GM23248 (cell line): ENCODE measurements at regions not wholly inside any gene's neighbourhood (a gene's known extent, or its start where the extent isn't known, plus 50 kb on each side); places are given as distances from the start of the nearest gene placed in this dataset.

ENCODE experiments used
- DNase-seq: peaks from one replicate; pipeline ENCODE4 v3.0.0-alpha.2; 2015
- H2AFZ ChIP-seq: fragments of 200-600 bp; sonication (generic); 2 replicates; pipeline ENCODE4 v1.6.1; 2016; ENCODE audit warnings: antibody characterized with exemption
- H3F3A ChIP-seq: fragments of 200-600 bp; sonication (generic); 2 replicates; pipeline ENCODE4 v1.6.1; 2016; ENCODE audit warnings: mild to moderate bottlenecking, antibody characterized with exemption, mixed run types; ENCODE audit not compliant: insufficient read depth
- H3K27ac ChIP-seq: fragments of 200-600 bp; sonication (generic); 2 replicates; pipeline ENCODE4 v1.5.1; 2016; ENCODE audit warnings: mild to moderate bottlenecking
- H3K27me3 ChIP-seq: fragments of 200-600 bp; sonication (generic); replicated peaks from 2 replicates; pipeline ENCODE4 v1.6.1; 2016; ENCODE audit warnings: mild to moderate bottlenecking; ENCODE audit not compliant: insufficient read depth
- H3K36me3 ChIP-seq: fragments of 200-600 bp; sonication (generic); 2 replicates; pipeline ENCODE4 v1.6.1; 2016; ENCODE audit warnings: low read depth, mild to moderate bottlenecking
- H3K4me1 ChIP-seq: fragments of 200-600 bp; sonication (generic); 2 replicates; pipeline ENCODE4 v1.6.1; 2016; ENCODE audit warnings: mild to moderate bottlenecking; ENCODE audit not compliant: insufficient read depth
- H3K4me2 ChIP-seq: fragments of 200-600 bp; sonication (generic); one replicate; pipeline ENCODE4 v1.6.1; 2016; ENCODE audit warnings: mild to moderate bottlenecking; ENCODE audit not compliant: unreplicated experiment
- H3K4me3 ChIP-seq: fragments of 200-600 bp; sonication (generic); 2 replicates; pipeline ENCODE4 v1.5.1; 2016; ENCODE audit warnings: mild to moderate bottlenecking
- H3K79me2 ChIP-seq: fragments of 200-600 bp; sonication (generic); 2 replicates; pipeline ENCODE4 v1.6.1; 2016; ENCODE audit warnings: mild to moderate bottlenecking; ENCODE audit not compliant: insufficient read depth
- H3K9ac ChIP-seq: fragments of 200-600 bp; sonication (generic); 2 replicates; pipeline ENCODE4 v1.6.1; 2016; ENCODE audit warnings: mild to moderate bottlenecking
- H3K9me2 ChIP-seq: fragments of 200-600 bp; sonication (generic); 2 replicates; pipeline ENCODE4 v1.6.1; 2016; ENCODE audit warnings: mixed run types, mild to moderate bottlenecking, moderate library complexity; ENCODE audit not compliant: insufficient read depth
- H3K9me3 ChIP-seq: fragments of 200-600 bp; sonication (generic); one replicate; pipeline ENCODE4 v1.6.1; 2017; ENCODE audit warnings: low read depth
- H4K20me1 ChIP-seq: fragments of 200-600 bp; sonication (generic); 2 replicates; pipeline ENCODE4 v1.6.0; 2016; ENCODE audit not compliant: insufficient read depth
- EZH2 ChIP-seq: fragments of 200-600 bp; sonication (generic); IDR thresholded peaks from 2 replicates; pipeline ENCODE4 v1.6.1; 2018; ENCODE audit warnings: antibody characterized with exemption, mild to moderate bottlenecking; ENCODE audit not compliant: insufficient read depth, poor library complexity, severe bottlenecking
- EZH2phosphoT487 ChIP-seq: fragments of 200-600 bp; sonication (generic); IDR thresholded peaks from 2 replicates; pipeline ENCODE4 v1.6.1; 2018; ENCODE audit warnings: antibody characterized with exemption, moderate library complexity, mild to moderate bottlenecking, low read depth; ENCODE audit not compliant: insufficient read depth
- WGBS, 2 experiments: methylation state at CpG; one replicate each; pipeline ENCODE4 v1.1.6; 2015 to 2017; ENCODE audit warnings: low lambda C conversion rate in 2 of 2, low coverage in 1 of 2; ENCODE audit errors: missing lambda C conversion rate in 2 of 2; 5-methylcytosine and 5-hydroxymethylcytosine counted together
- in situ Hi-C: fragments of 300-500 bp; cut with MboI; formaldehyde crosslinking; loops from 2 replicates; pipeline ENCODE4 v1.15.0; 2020

- H3K9ac ChIP-seq, result no peak overlapping the region
- WGBS, 2 experiments, result 59 to 60% methylated on average over 7 of the region's 7 CpGs
Measured at GRCh38 chr2:38446906-38447561, 70.0 kb upstream of the ATL2 start.

GRCh38 chr2:38446418-38446817 lies 69.3 kb upstream of the ATL2 start:
- DNase-seq, result no peak
- WGBS, 2 experiments, result 46 to 51% methylated on average over 7 of the region's 7 CpGs
- Histone ChIP-seq H3K9ac (no peak overlapping the region), H3K79me2 (no peaks in the 10 kb centered on the region), H3K36me3 (no peaks in the 10 kb centered on the region), H3F3A (peaks cover 6% of the 10 kb centered on the region; the same call in 1 of the 2 replicates), H3K9me3 (no peaks in the 10 kb centered on the region), H3K27me3 (peaks cover 75% of the 10 kb centered on the region), H3K4me2 (no peak overlapping the region), H3K27ac (no peak overlapping the region), H3K9me2 (no peaks in the 10 kb centered on the region), H3K4me3 (no peak overlapping the region), H2AFZ (no peak overlapping the region), H3K4me1 (no peaks in the 10 kb centered on the region), H4K20me1 (no peaks in the 10 kb centered on the region)
- no peak for TF ChIP-seq EZH2
- TF ChIP-seq EZH2phosphoT487, result no peak
- in situ Hi-C loops, result no loop called here

More at GRCh38 chr2:38446906-38447561, 70.0 kb upstream of the ATL2 start:
- peaks cover 69% of the 10 kb centered on the region for H3K27me3 ChIP-seq
- H3K79me2 ChIP-seq, result no peaks in the 10 kb centered on the region
- no peaks in the 10 kb centered on the region for H3K9me2 ChIP-seq
- peaks cover 6% of the 10 kb centered on the region; the same call in 1 of the 2 replicates for H3F3A ChIP-seq
- no peak overlapping the region for H2AFZ ChIP-seq
- TF ChIP-seq EZH2phosphoT487 (no peak), EZH2 (no peak)
- H3K4me2 ChIP-seq, result no peak overlapping the region
- in situ Hi-C loops, result no loop called here
- H3K4me3 ChIP-seq, result no peak overlapping the region
- H3K4me1 ChIP-seq, result no peaks in the 10 kb centered on the region
- H3K36me3 ChIP-seq, result no peaks in the 10 kb centered on the region
- H3K27ac ChIP-seq, result no peak overlapping the region
- H4K20me1 ChIP-seq, result no peaks in the 10 kb centered on the region
- no peaks in the 10 kb centered on the region for H3K9me3 ChIP-seq
- DNase-seq, result no peak

- H3K4me3 ChIP-seq, result no peak overlapping the region
- H3K79me2 ChIP-seq, result no peaks in the 10 kb centered on the region
- no peak overlapping the region for H2AFZ ChIP-seq
- peak; percentile 50 for DNase-seq
- no peak overlapping the region for H3K27ac ChIP-seq
- in situ Hi-C loops, result no loop called here
- peaks cover 75% of the 10 kb centered on the region for H3K27me3 ChIP-seq
- H3K36me3 ChIP-seq, result no peaks in the 10 kb centered on the region
- H3K4me1 ChIP-seq, result no peaks in the 10 kb centered on the region
- no peaks in the 10 kb centered on the region for H3K9me3 ChIP-seq
- no peak overlapping the region for H3K9ac ChIP-seq
- H3F3A ChIP-seq, result peaks cover 6% of the 10 kb centered on the region; the same call in 1 of the 2 replicates
- no peak overlapping the region for H3K4me2 ChIP-seq
- H3K9me2 ChIP-seq, result no peaks in the 10 kb centered on the region
- TF ChIP-seq EZH2phosphoT487, result no peak
- TF ChIP-seq EZH2, result no peak
- WGBS, 2 experiments, result 64 to 68% methylated on average over 2 of the region's 2 CpGs
- H4K20me1 ChIP-seq, result no peaks in the 10 kb centered on the region
Measured at GRCh38 chr2:38444247-38444646, 67.2 kb upstream of the ATL2 start.

GRCh38 chr2:38442643-38443541 lies 65.8 kb upstream of the ATL2 start:
- WGBS, 2 experiments, result 7 to 9% methylated on average over 8 of the region's 8 CpGs
- Histone ChIP-seq H4K20me1 (no peaks in the 10 kb centered on the region), H3K27ac (no peak overlapping the region), H3F3A (peaks cover 6% of the 10 kb centered on the region; the same call in 1 of the 2 replicates), H3K27me3 (peaks cover 76% of the 10 kb centered on the region), H3K79me2 (no peaks in the 10 kb centered on the region), H3K36me3 (no peaks in the 10 kb centered on the region), H3K4me1 (no peaks in the 10 kb centered on the region), H3K9me3 (no peaks in the 10 kb centered on the region), H3K4me2 (no peak overlapping the region), H3K9ac (no peak overlapping the region), H3K4me3 (no peak overlapping the region), H2AFZ (no peak overlapping the region), H3K9me2 (no peaks in the 10 kb centered on the region)
- DNase-seq, result peak; percentile 38
- in situ Hi-C loops, result no loop called here
- TF ChIP-seq EZH2phosphoT487 (no peak), EZH2 (peak; percentile 61)
